Activated B cell treated with CpG ODN at 0.5 μM for 24 hours (primary cell): ENCODE measurements at regions not wholly inside any gene's neighbourhood (a gene's known extent, or its start where the extent isn't known, plus 50 kb on each side); places are given as distances from the start of the nearest gene placed in this dataset.

Source experiments
- ATAC-seq: fragments of 200-7000 bp; cut with Tn5 transposase; one replicate; pipeline ENCODE4 v1.10.0; 2021; ENCODE audit warnings: low read depth, mild to moderate bottlenecking, moderate library complexity
- CTCF ChIA-PET: fragments of 350-600 bp; sonication (Branson Sonifier 250); formaldehyde crosslinking; loops from one replicate; lab custom pipeline; 2021; ENCODE audit warnings: antibody characterized with exemption; lab: Charles Lee
- POLR2A ChIA-PET: fragments of 350-600 bp; sonication (Branson Sonifier 250); formaldehyde crosslinking; loops from one replicate; lab custom pipeline; 2021; ENCODE audit warnings: antibody characterized with exemption; lab: Charles Lee
- DNase-seq: peaks from one replicate; pipeline ENCODE4 v3.0.0; 2022
- H3K27ac Mint-ChIP-seq: one replicate; pipeline ENCODE4 v1.8.0; 2020; ENCODE audit warnings: mixed read lengths
- H3K27me3 Mint-ChIP-seq: one replicate; pipeline ENCODE4 v1.8.0; 2021; ENCODE audit warnings: mixed read lengths
- H3K36me3 Mint-ChIP-seq: one replicate; pipeline ENCODE4 v1.8.0; 2021; ENCODE audit warnings: low read depth, mixed read lengths
- H3K4me1 Mint-ChIP-seq: one replicate; pipeline ENCODE4 v1.8.0; 2021; ENCODE audit warnings: mixed read lengths
- H3K4me3 Mint-ChIP-seq: one replicate; pipeline ENCODE4 v1.8.0; 2020; ENCODE audit warnings: mild to moderate bottlenecking, mixed read lengths
- H3K9me3 Mint-ChIP-seq: one replicate; pipeline ENCODE4 v1.8.0; 2020; ENCODE audit warnings: mixed read lengths
- CTCF ChIP-seq: fragments of 200-600 bp; IDR thresholded peaks from one replicate; pipeline ENCODE4 v1.8.0; 2022; ENCODE audit warnings: antibody characterized with exemption, mild to moderate bottlenecking
- intact Hi-C: fragments of 100-400 bp; cut with micrococcal nuclease; formaldehyde crosslinking; loops from one replicate; pipeline ENCODE4 v1.15.1; 2024

- H3K9me3 Mint-ChIP-seq = no peaks in the 10 kb centered on the region
- ATAC-seq = no peak
These were observed 214.5 kb upstream of the TACR3 start for GRCh38 chr4:103934178-103934789.

GRCh38 chr4:103928370-103928769 lies 208.6 kb upstream of the TACR3 start:
- H3K36me3 Mint-ChIP-seq = no peaks in the 10 kb centered on the region
- intact Hi-C loops = no loop called here
- ATAC-seq (no peak), DNase-seq (no peak)
- TF ChIP-seq CTCF = no peak
- H3K4me1 Mint-ChIP-seq = no peaks in the 10 kb centered on the region
- POLR2A ChIA-PET = no interaction called here
- H3K27me3 Mint-ChIP-seq = no peaks in the 10 kb centered on the region
- no peak overlapping the region for H3K27ac Mint-ChIP-seq
- CTCF ChIA-PET = no interaction called here
- H3K9me3 Mint-ChIP-seq = no peaks in the 10 kb centered on the region
- H3K4me3 Mint-ChIP-seq = no peak overlapping the region

More at GRCh38 chr4:103934178-103934789, 214.5 kb upstream of the TACR3 start:
- H3K27me3 Mint-ChIP-seq = no peaks in the 10 kb centered on the region
- POLR2A ChIA-PET = no interaction called here
- H3K4me3 Mint-ChIP-seq = no peak overlapping the region
- peak; percentile 88 for TF ChIP-seq CTCF
- intact Hi-C loops = loop anchor here (2.0 to 10.0 kb wide), 2 partner anchors 927 to 1489 kb away; no protein-coding TSS in a partner anchor
- CTCF ChIA-PET = interaction anchor here (0.8 to 1.3 kb wide), 2 partner anchors 22 to 37 kb away, joined by 3 read pairs; no protein-coding TSS in a partner anchor
- no peak overlapping the region for H3K27ac Mint-ChIP-seq
- no peak for DNase-seq
- H3K36me3 Mint-ChIP-seq = no peaks in the 10 kb centered on the region
- no peaks in the 10 kb centered on the region for H3K4me1 Mint-ChIP-seq

GRCh38 chr4:103923551-103923950 lies 203.8 kb upstream of the TACR3 start:
- DNase-seq (no peak), ATAC-seq (no peak)
- no peak for TF ChIP-seq CTCF
- ChIA-PET POLR2A (no interaction called here), CTCF (no interaction called here)
- no peak overlapping the region for H3K4me3 Mint-ChIP-seq
- H3K27ac Mint-ChIP-seq = no peak overlapping the region
- no peaks in the 10 kb centered on the region for H3K36me3 Mint-ChIP-seq
- H3K9me3 Mint-ChIP-seq = no peaks in the 10 kb centered on the region
- H3K27me3 Mint-ChIP-seq = no peaks in the 10 kb centered on the region
- intact Hi-C loops = no loop called here
- no peaks in the 10 kb centered on the region for H3K4me1 Mint-ChIP-seq

GRCh38 chr4:103918214-103918613 lies 198.4 kb upstream of the TACR3 start:
- intact Hi-C loops = no loop called here

More at GRCh38 chr4:103918214-103918613, 198.4 kb upstream of the TACR3 start:
- H3K9me3 Mint-ChIP-seq = no peaks in the 10 kb centered on the region
- H3K27ac Mint-ChIP-seq = no peak overlapping the region
- DNase-seq (no peak), ATAC-seq (no peak)
- H3K36me3 Mint-ChIP-seq = no peaks in the 10 kb centered on the region
- no peaks in the 10 kb centered on the region for H3K27me3 Mint-ChIP-seq
- no peak overlapping the region for H3K4me3 Mint-ChIP-seq
- POLR2A ChIA-PET = no interaction called here
- TF ChIP-seq CTCF = no peak
- CTCF ChIA-PET = no interaction called here
- H3K4me1 Mint-ChIP-seq = no peaks in the 10 kb centered on the region
